Esophagus muscularis mucosa (tissue), 4 donors: ENCODE measurements at regions not wholly inside any gene's neighbourhood (a gene's known extent, or its start where the extent isn't known, plus 50 kb on each side); places are given as distances from the start of the nearest gene placed in this dataset.

Experiments used
- DNase-seq: peaks from one replicate; pipeline ENCODE4 v3.0.0-alpha.2; 2017; ENCODE audit errors: extremely low spot score
- H3K27ac ChIP-seq, 4 donors: fragments of 200-600 bp; sonication (generic); replicated peaks in 1 of 4; 1 replicate in 3 of 4; 2 replicates in 1 of 4; pipeline ENCODE4 v1.5.1; 2016 to 2019; ENCODE audit warnings: mild to moderate bottlenecking in 1 of 4
- H3K27me3 ChIP-seq, 4 donors: fragments of 200-600 bp; sonication (generic); one replicate each; pipeline versions ENCODE4 v1.5.1 to v1.6.0; 2016 to 2019
- H3K36me3 ChIP-seq, 4 donors: fragments of 200-600 bp; sonication (generic); one replicate each; pipeline ENCODE4 v1.5.1; 2016 to 2019
- H3K4me1 ChIP-seq, 4 donors: fragments of 200-600 bp; sonication (generic); one replicate each; pipeline ENCODE4 v1.5.1; 2016 to 2019
- H3K4me3 ChIP-seq, 4 donors: fragments of 200-600 bp; sonication (generic); 1 replicate in 2 of 4; 2 replicates in 2 of 4; pipeline ENCODE4 v1.5.1; 2016 to 2019; ENCODE audit warnings: mild to moderate bottlenecking in 4 of 4, moderate library complexity in 1 of 4
- H3K9me3 ChIP-seq, 4 donors: fragments of 200-600 bp; sonication (generic); 1 replicate in 3 of 4; 2 replicates in 1 of 4; pipeline ENCODE4 v1.5.1; 2016 to 2019
- CTCF ChIP-seq, 3 experiments: fragments of 200-600 bp in 2 of 3; fragments of 450-650 bp in 1 of 3; sonication (generic) in 2 of 3; IDR thresholded peaks; one replicate each; pipeline ENCODE4 v1.5.1; 2017 to 2019; ENCODE audit warnings: antibody characterized with exemption in 3 of 3, mild to moderate bottlenecking in 2 of 3, moderate library complexity in 1 of 3
- EP300 ChIP-seq: sonication (generic); formaldehyde crosslinking; IDR thresholded peaks from one replicate; pipeline ENCODE4 v1.6.1; 2017; ENCODE audit warnings: antibody characterized with exemption
- POLR2A ChIP-seq: fragments of 450-650 bp; IDR thresholded peaks from one replicate; pipeline ENCODE4 v1.6.1; 2017; ENCODE audit warnings: antibody characterized with exemption, moderate library complexity, mild to moderate bottlenecking, low read depth
- POLR2AphosphoS5 ChIP-seq, 2 donors: sonication (generic); formaldehyde crosslinking; IDR thresholded peaks; one replicate each; pipeline ENCODE4 v1.6.1; 2017; ENCODE audit warnings: antibody characterized with exemption in 2 of 2
- WGBS: methylation state at CpG from one replicate; pipeline ENCODE4 v1.1.5; 2018; 5-methylcytosine and 5-hydroxymethylcytosine counted together
- intact Hi-C: fragments of 100-400 bp; cut with DNase I; formaldehyde crosslinking; loops from one replicate; pipeline ENCODE4 v1.15.1; 2023

- Histone ChIP-seq H3K27ac (peak overlapping the region in 3 of 4 donors; percentile 14 to 39 (median 38)), H3K4me1 (peaks cover 6 to 22% (median 13%) of the 10 kb centered on the region in 4 donors), H3K4me3 (no peak overlapping the region), H3K9me3 (no peaks in the 10 kb centered on the region), H3K36me3 (no peaks in the 10 kb centered on the region), H3K27me3 (no peaks in the 10 kb centered on the region)
- DNase-seq = no peak
- 73% methylated on average over 5 of the region's 5 CpGs for WGBS
- intact Hi-C loops = no loop called here
- TF ChIP-seq POLR2AphosphoS5 (IDR thresholded peaks at IDR 0.05) = no peak
- TF ChIP-seq POLR2A = no peak
- TF ChIP-seq EP300 = no peak
- no peak for TF ChIP-seq CTCF (IDR thresholded peaks at IDR 0.05)
Observed at GRCh38 chr6:139438775-139439174, 64.3 kb upstream of the CITED2 start.

- 92% methylated on average over 3 of the region's 3 CpGs for WGBS
- intact Hi-C loops = no loop called here
- Histone ChIP-seq H3K27me3 (no peaks in the 10 kb centered on the region), H3K27ac (no peak overlapping the region), H3K4me1 (peaks cover 6 to 22% (median 10%) of the 10 kb centered on the region in 4 donors), H3K36me3 (no peaks in the 10 kb centered on the region), H3K9me3 (no peaks in the 10 kb centered on the region), H3K4me3 (no peak overlapping the region)
- TF ChIP-seq CTCF (IDR thresholded peaks at IDR 0.05) (no peak), EP300 (no peak), POLR2A (no peak), POLR2AphosphoS5 (IDR thresholded peaks at IDR 0.05) (no peak)
- DNase-seq = no peak
Observed at GRCh38 chr6:139436957-139437348, 62.5 kb upstream of the CITED2 start.

GRCh38 chr6:139436200-139436956 lies 61.9 kb upstream of the CITED2 start:
- no peak overlapping the region for H3K27ac ChIP-seq
- 77% methylated on average over 7 of the region's 7 CpGs for WGBS
- TF ChIP-seq POLR2A (no peak), POLR2AphosphoS5 (IDR thresholded peaks at IDR 0.05) (no peak), EP300 (no peak)
- H3K4me3 ChIP-seq = no peak overlapping the region
- no peak for DNase-seq
- intact Hi-C loops = no loop called here
- H3K27me3 ChIP-seq = no peaks in the 10 kb centered on the region
- peaks cover 6 to 22% (median 10%) of the 10 kb centered on the region in 4 donors for H3K4me1 ChIP-seq
- H3K9me3 ChIP-seq = no peaks in the 10 kb centered on the region
- H3K36me3 ChIP-seq = no peaks in the 10 kb centered on the region

GRCh38 chr6:139433631-139434419 lies 59.4 kb upstream of the CITED2 start:
- no peaks in the 10 kb centered on the region for H3K36me3 ChIP-seq
- no peaks in the 10 kb centered on the region for H3K27me3 ChIP-seq
- intact Hi-C loops = no loop called here
- H3K27ac ChIP-seq = no peak overlapping the region
- no peak overlapping the region for H3K4me3 ChIP-seq
- H3K4me1 ChIP-seq = peaks cover 0 to 13% (median 5%) of the 10 kb centered on the region in 4 donors
- TF ChIP-seq EP300 (no peak), CTCF (IDR thresholded peaks at IDR 0.05) (no peak), POLR2AphosphoS5 (IDR thresholded peaks at IDR 0.05) (no peak), POLR2A (no peak)
- 19% methylated on average over 2 of the region's 2 CpGs for WGBS
- no peak for DNase-seq
- H3K9me3 ChIP-seq = no peaks in the 10 kb centered on the region

- TF ChIP-seq POLR2AphosphoS5 (IDR thresholded peaks at IDR 0.05) = no peak
- TF ChIP-seq EP300 = no peak
- no peak for TF ChIP-seq POLR2A
- TF ChIP-seq CTCF (IDR thresholded peaks at IDR 0.05) = no peak
- intact Hi-C loops = no loop called here
- Histone ChIP-seq H3K4me3 (no peak overlapping the region), H3K27me3 (no peaks in the 10 kb centered on the region), H3K4me1 (peaks cover 0 to 4% (median under 1%) of the 10 kb centered on the region in 4 donors), H3K36me3 (no peaks in the 10 kb centered on the region), H3K27ac (no peak overlapping the region), H3K9me3 (no peaks in the 10 kb centered on the region)
- no peak for DNase-seq
Observed at GRCh38 chr6:139431602-139431956, 57.1 kb upstream of the CITED2 start.
